Natural killer cell treated with Interleukin-12 subunit alpha and Interleukin-12 subunit beta and Interleukin-15 and Interleukin-18, amount 100 ng/mL, for 72 hours (primary cell): ENCODE measurements at regions not wholly inside any gene's neighbourhood (a gene's known extent, or its start where the extent isn't known, plus 50 kb on each side); places are given as distances from the start of the nearest gene placed in this dataset.

Experiments used
- ATAC-seq, 2 donors: fragments of 150-1000 bp; cut with Tn5 transposase in 1 of 2; sonication (Bioruptor Pico), chemical (Tn5 transposase) in 1 of 2; 2 replicates each; pipeline ENCODE4 v1.10.0; 2021
- DNase-seq: peaks from one replicate; pipeline ENCODE4 v3.0.0; 2022; ENCODE audit warnings: low spot score
- H3K27ac Mint-ChIP-seq, 2 donors: 1 replicate in 1 of 2; 2 replicates in 1 of 2; pipeline ENCODE4 v1.8.0; 2022; ENCODE audit warnings: mixed read lengths in 2 of 2, mild to moderate bottlenecking in 1 of 2, moderate library complexity in 1 of 2
- H3K27me3 Mint-ChIP-seq, 2 donors: 1 replicate in 1 of 2; 2 replicates in 1 of 2; pipeline ENCODE4 v1.8.0; 2022; ENCODE audit warnings: mixed read lengths in 2 of 2
- H3K36me3 Mint-ChIP-seq: one replicate; pipeline ENCODE4 v1.8.0; 2022; ENCODE audit warnings: mixed read lengths
- H3K4me1 Mint-ChIP-seq, 2 donors: 1 replicate in 1 of 2; 2 replicates in 1 of 2; pipeline ENCODE4 v1.8.0; 2022; ENCODE audit warnings: low read depth in 2 of 2, mixed read lengths in 2 of 2, mild to moderate bottlenecking in 1 of 2
- H3K4me3 Mint-ChIP-seq: one replicate; pipeline ENCODE4 v1.8.0; 2022; ENCODE audit warnings: mixed read lengths
- H3K9me3 Mint-ChIP-seq: 2 replicates; pipeline ENCODE4 v1.8.0; 2022; ENCODE audit warnings: mixed read lengths

- ATAC-seq: no peak
- no peak overlapping the region for H3K27ac Mint-ChIP-seq
- DNase-seq: no peak
- H3K9me3 Mint-ChIP-seq: peaks cover 2% of the 10 kb centered on the region
- H3K36me3 Mint-ChIP-seq: no peaks in the 10 kb centered on the region
- H3K4me1 Mint-ChIP-seq: no peaks in the 10 kb centered on the region
- H3K4me3 Mint-ChIP-seq: no peak overlapping the region
- H3K27me3 Mint-ChIP-seq: peaks cover 13 to 38% of the 10 kb centered on the region in 2 donors
Measured at GRCh38 chr6:4352731-4353130, 217.4 kb upstream of the ECI2 start.

GRCh38 chr6:4352322-4352669 is 216.9 kb upstream of the ECI2 start:
- DNase-seq: no peak
- Mint-ChIP-seq H3K4me3 (no peak overlapping the region), H3K27ac (no peak overlapping the region), H3K4me1 (no peaks in the 10 kb centered on the region), H3K27me3 (peaks cover 14 to 39% of the 10 kb centered on the region in 2 donors), H3K9me3 (peaks cover 2% of the 10 kb centered on the region), H3K36me3 (no peaks in the 10 kb centered on the region)
- no peak for ATAC-seq

DNA sequence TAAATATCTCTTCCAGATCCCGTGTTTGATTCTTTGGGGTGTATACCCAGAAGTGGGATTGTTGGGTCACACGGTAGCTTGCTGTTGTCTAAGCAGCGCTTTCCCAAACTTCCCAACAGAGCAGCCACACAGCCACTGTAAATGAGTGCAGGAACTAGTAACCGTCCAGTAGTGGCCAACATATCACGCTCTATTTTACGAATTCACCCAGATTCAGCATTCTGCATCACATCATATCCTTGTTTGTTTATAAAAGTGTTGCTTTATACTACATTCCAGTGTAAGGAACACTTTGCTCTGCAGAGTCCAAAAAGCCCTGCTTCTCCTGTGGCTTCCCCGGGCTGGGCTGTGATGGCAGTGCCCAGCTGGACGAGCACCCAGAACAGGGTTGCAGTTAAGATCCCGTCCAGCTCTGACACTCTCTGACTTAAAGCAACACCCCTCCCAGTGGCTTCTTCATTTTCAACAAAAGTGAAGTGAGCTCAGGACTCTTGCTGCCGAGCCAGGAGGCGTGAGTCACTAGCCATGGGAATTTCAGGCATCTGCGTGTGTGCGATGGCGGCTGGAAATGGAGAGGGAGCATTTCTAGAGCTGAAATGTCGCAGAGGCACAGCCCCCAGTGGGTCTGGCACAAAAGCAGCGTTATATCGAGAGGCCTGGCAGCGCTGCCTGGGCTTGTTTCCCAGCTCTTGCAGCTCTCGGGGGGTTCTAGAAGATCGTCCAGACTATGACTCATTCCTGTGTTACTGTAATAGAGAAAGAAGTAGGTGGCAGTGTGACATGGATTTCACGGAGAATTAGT is 216.3 kb upstream of the ECI2 start:
- H3K27me3 Mint-ChIP-seq: peaks cover 16 to 37% of the 10 kb centered on the region in 2 donors
- H3K36me3 Mint-ChIP-seq: no peaks in the 10 kb centered on the region
- H3K4me3 Mint-ChIP-seq: no peak overlapping the region
- no peak overlapping the region for H3K27ac Mint-ChIP-seq
- H3K9me3 Mint-ChIP-seq: peaks cover 2% of the 10 kb centered on the region
- ATAC-seq (no peak), DNase-seq (no peak)
- H3K4me1 Mint-ChIP-seq: no peaks in the 10 kb centered on the region

DNA sequence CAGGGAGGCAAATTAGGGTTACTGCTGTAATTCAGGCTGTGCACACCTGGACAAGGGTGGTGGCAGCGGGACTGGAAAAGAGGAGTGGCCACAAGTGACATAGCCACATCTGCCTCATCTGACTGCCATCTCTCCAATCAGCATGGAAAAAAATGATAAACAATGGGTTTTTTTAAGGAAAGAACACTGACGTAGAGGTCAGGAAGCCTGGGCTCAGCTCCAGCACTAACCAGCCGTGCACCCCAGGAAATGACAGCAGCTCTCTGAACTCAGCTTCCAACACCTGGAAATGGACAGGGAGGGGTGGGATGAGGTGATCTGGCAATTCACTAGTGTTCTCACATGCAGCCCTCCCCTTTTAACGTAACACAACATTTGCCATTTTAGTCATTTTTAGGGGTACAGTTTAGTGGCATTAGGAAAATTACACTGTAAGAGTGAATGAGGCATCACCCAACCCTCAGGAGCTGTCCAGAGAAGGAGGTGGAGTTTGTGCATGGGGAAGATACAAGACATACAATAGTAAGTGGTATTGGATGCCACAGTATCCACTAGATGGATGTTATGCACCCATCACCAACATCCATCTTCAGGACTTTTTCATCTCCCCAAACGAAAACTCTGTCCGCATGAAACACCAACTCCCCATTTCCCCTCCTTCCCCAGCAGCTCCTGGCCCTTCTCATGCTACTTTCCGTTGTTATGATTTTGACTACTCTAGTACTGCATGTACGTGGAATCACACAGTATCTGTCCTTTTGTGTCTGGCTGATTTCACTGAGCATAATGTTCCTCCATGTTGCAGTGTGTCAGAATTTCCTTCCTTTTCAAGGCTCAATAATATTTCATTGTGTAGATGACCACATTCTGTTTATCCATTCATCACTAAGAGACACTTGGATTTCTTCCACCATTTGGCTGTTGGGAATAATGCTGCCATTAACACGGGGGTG is 215.5 kb upstream of the ECI2 start:
- H3K4me1 Mint-ChIP-seq: no peaks in the 10 kb centered on the region
- H3K9me3 Mint-ChIP-seq: no peaks in the 10 kb centered on the region
- H3K27ac Mint-ChIP-seq: no peak overlapping the region

GRCh38 chr6:4349931-4350330 is 214.6 kb upstream of the ECI2 start:
- Mint-ChIP-seq H3K27me3 (peaks cover 16 to 32% of the 10 kb centered on the region in 2 donors), H3K9me3 (no peaks in the 10 kb centered on the region), H3K36me3 (no peaks in the 10 kb centered on the region), H3K4me3 (no peak overlapping the region), H3K27ac (no peak overlapping the region), H3K4me1 (no peaks in the 10 kb centered on the region)
- ATAC-seq (no peak), DNase-seq (no peak)

More for the DNA sequence above, 215.5 kb upstream of the ECI2 start:
- Mint-ChIP-seq H3K27me3 (peaks cover 16 to 32% of the 10 kb centered on the region in 2 donors), H3K4me3 (no peak overlapping the region), H3K36me3 (no peaks in the 10 kb centered on the region)
- DNase-seq: no peak
- no peak for ATAC-seq

GRCh38 chr6:4349323-4349722 is 213.9 kb upstream of the ECI2 start:
- Mint-ChIP-seq H3K4me3 (no peak overlapping the region), H3K9me3 (no peaks in the 10 kb centered on the region), H3K27me3 (peaks cover 16 to 32% of the 10 kb centered on the region in 2 donors), H3K36me3 (no peaks in the 10 kb centered on the region), H3K27ac (no peak overlapping the region), H3K4me1 (no peaks in the 10 kb centered on the region)
- ATAC-seq (no peak), DNase-seq (no peak)

GRCh38 chr6:4348462-4349112 is 213.2 kb upstream of the ECI2 start:
- ATAC-seq: no peak
- Mint-ChIP-seq H3K36me3 (no peaks in the 10 kb centered on the region), H3K27ac (no peak overlapping the region)

GRCh38 chr6:4347877-4348276 is 212.5 kb upstream of the ECI2 start:
- Mint-ChIP-seq H3K4me3 (no peak overlapping the region), H3K4me1 (no peaks in the 10 kb centered on the region), H3K36me3 (no peaks in the 10 kb centered on the region), H3K9me3 (no peaks in the 10 kb centered on the region), H3K27ac (no peak overlapping the region), H3K27me3 (peaks cover 16 to 37% of the 10 kb centered on the region in 2 donors)
- ATAC-seq (no peak), DNase-seq (no peak)

More at GRCh38 chr6:4348462-4349112, 213.2 kb upstream of the ECI2 start:
- Mint-ChIP-seq H3K27me3 (peaks cover 16 to 32% of the 10 kb centered on the region in 2 donors), H3K4me3 (no peak overlapping the region), H3K4me1 (no peaks in the 10 kb centered on the region), H3K9me3 (no peaks in the 10 kb centered on the region)
- no peak for DNase-seq

GRCh38 chr6:4346659-4347333 is 211.4 kb upstream of the ECI2 start:
- DNase-seq (no peak), ATAC-seq (peak in 1 of 2 donors; percentile 41)
- Mint-ChIP-seq H3K27ac (no peak overlapping the region), H3K27me3 (peaks cover 16 to 34% of the 10 kb centered on the region in 2 donors), H3K9me3 (no peaks in the 10 kb centered on the region), H3K4me3 (no peak overlapping the region), H3K4me1 (no peaks in the 10 kb centered on the region), H3K36me3 (no peaks in the 10 kb centered on the region)

GRCh38 chr6:4345543-4345942 is 210.2 kb upstream of the ECI2 start:
- Mint-ChIP-seq H3K36me3 (no peaks in the 10 kb centered on the region), H3K4me1 (no peaks in the 10 kb centered on the region), H3K27me3 (peaks cover 19 to 38% of the 10 kb centered on the region in 2 donors), H3K9me3 (no peaks in the 10 kb centered on the region), H3K27ac (no peak overlapping the region), H3K4me3 (no peak overlapping the region)
- ATAC-seq (no peak), DNase-seq (no peak)

GRCh38 chr6:4344317-4344899 is 209.0 kb upstream of the ECI2 start:
- DNase-seq (no peak), ATAC-seq (no peak)
- Mint-ChIP-seq H3K9me3 (no peaks in the 10 kb centered on the region), H3K27me3 (peaks cover 20 to 43% of the 10 kb centered on the region in 2 donors), H3K4me3 (no peak overlapping the region), H3K36me3 (no peaks in the 10 kb centered on the region), H3K27ac (no peak overlapping the region), H3K4me1 (no peaks in the 10 kb centered on the region)

GRCh38 chr6:4342407-4343137 is 207.2 kb upstream of the ECI2 start:
- H3K27me3 Mint-ChIP-seq: peaks cover 19 to 44% of the 10 kb centered on the region in 2 donors
- no peaks in the 10 kb centered on the region for H3K36me3 Mint-ChIP-seq
- H3K4me1 Mint-ChIP-seq: no peaks in the 10 kb centered on the region
- no peaks in the 10 kb centered on the region for H3K9me3 Mint-ChIP-seq
- no peak overlapping the region for H3K4me3 Mint-ChIP-seq
- no peak overlapping the region for H3K27ac Mint-ChIP-seq
- ATAC-seq (no peak), DNase-seq (no peak)
